H9 (cell line): ENCODE measurements at regions not wholly inside any gene's neighbourhood (a gene's known extent, or its start where the extent isn't known, plus 50 kb on each side); places are given as distances from the start of the nearest gene placed in this dataset.

Experiments used
- DNase-seq: peaks from one replicate; pipeline ENCODE4 v3.0.0-alpha.2; 2017
- H2AFZ ChIP-seq: one replicate; pipeline ENCODE4 v1.6.1; 2013; ENCODE audit warnings: mild to moderate bottlenecking, low read length, control low read depth, moderate library complexity
- H2AK5ac ChIP-seq: 2 replicates; pipeline ENCODE4 v1.6.1; 2013; ENCODE audit warnings: low read length, control low read depth, mixed read lengths; ENCODE audit not compliant: insufficient read length
- H2BK120ac ChIP-seq: one replicate; pipeline ENCODE4 v1.6.1; 2013; ENCODE audit warnings: low read depth, mild to moderate bottlenecking, low read length, control low read depth, inconsistent platforms; ENCODE audit not compliant: poor library complexity, severe bottlenecking
- H2BK12ac ChIP-seq: 2 replicates; pipeline ENCODE4 v1.6.1; 2013; ENCODE audit warnings: low read length, control low read depth, mixed read lengths, low read depth; ENCODE audit not compliant: insufficient read length
- H2BK15ac ChIP-seq: 2 replicates; pipeline ENCODE4 v1.6.1; 2013; ENCODE audit warnings: low read depth, low read length, control low read depth
- H2BK20ac ChIP-seq: one replicate; pipeline ENCODE4 v1.6.1; 2013; ENCODE audit warnings: low read depth, mild to moderate bottlenecking, low read length, control low read depth, inconsistent platforms; ENCODE audit not compliant: poor library complexity, severe bottlenecking
- H2BK5ac ChIP-seq: 2 replicates; pipeline ENCODE4 v1.6.1; 2013; ENCODE audit warnings: low read length, control low read depth, mixed read lengths; ENCODE audit not compliant: insufficient read length
- H3K14ac ChIP-seq: 2 replicates; pipeline ENCODE4 v1.6.1; 2013; ENCODE audit warnings: low read length, control low read depth; ENCODE audit not compliant: insufficient read depth
- H3K18ac ChIP-seq: 2 replicates; pipeline ENCODE4 v1.6.1; 2013; ENCODE audit warnings: low read depth, mild to moderate bottlenecking, mixed read lengths, low read length, control low read depth; ENCODE audit not compliant: insufficient read length
- H3K23ac ChIP-seq: 2 replicates; pipeline ENCODE4 v1.6.1; 2013; ENCODE audit warnings: low read length, control low read depth, mixed read lengths, low read depth; ENCODE audit not compliant: insufficient read length
- H3K23me2 ChIP-seq: 2 replicates; pipeline ENCODE4 v1.6.1; 2013; ENCODE audit warnings: low read depth, mild to moderate bottlenecking, mixed read lengths, low read length, control low read depth; ENCODE audit not compliant: insufficient read length, poor library complexity, severe bottlenecking
- H3K27ac ChIP-seq: 2 replicates; pipeline ENCODE4 v1.5.1; 2013; ENCODE audit warnings: low read length, control low read depth, mixed read lengths, low read depth; ENCODE audit not compliant: insufficient read length
- H3K27me3 ChIP-seq: 2 replicates; pipeline ENCODE4 v1.6.1; 2013; ENCODE audit warnings: low read length, control low read depth, inconsistent platforms; ENCODE audit not compliant: insufficient read depth
- H3K4ac ChIP-seq: 2 replicates; pipeline ENCODE4 v1.6.1; 2013; ENCODE audit warnings: low read depth, mild to moderate bottlenecking, control low read depth, inconsistent platforms, low read length, moderate library complexity
- H3K4me1 ChIP-seq: 2 replicates; pipeline ENCODE4 v1.6.1; 2013; ENCODE audit warnings: low read length, control low read depth, inconsistent platforms; ENCODE audit not compliant: insufficient read depth
- H3K4me2 ChIP-seq: 2 replicates; pipeline ENCODE4 v1.6.1; 2013; ENCODE audit warnings: low read length, control low read depth, mixed read lengths; ENCODE audit not compliant: insufficient read length, insufficient read depth
- H3K56ac ChIP-seq: 2 replicates; pipeline ENCODE4 v1.6.1; 2013; ENCODE audit warnings: low read depth, mild to moderate bottlenecking, mixed read lengths, low read length, control low read depth; ENCODE audit not compliant: insufficient read length
- H3K79me1 ChIP-seq: 2 replicates; pipeline ENCODE4 v1.6.1; 2013; ENCODE audit warnings: low read depth, mild to moderate bottlenecking, moderate library complexity, low read length, control low read depth, inconsistent platforms; ENCODE audit not compliant: insufficient read depth, poor library complexity, severe bottlenecking
- H3K79me2 ChIP-seq: 2 replicates; pipeline ENCODE4 v1.6.1; 2013; ENCODE audit warnings: low read length, control low read depth, inconsistent platforms; ENCODE audit not compliant: insufficient read depth
- H3K9ac ChIP-seq: 2 replicates; pipeline ENCODE4 v1.6.1; 2013; ENCODE audit warnings: low read length, control low read depth, mixed read lengths; ENCODE audit not compliant: insufficient read length; ENCODE audit errors: extremely low read depth
- H3K9me3 ChIP-seq: one replicate; pipeline ENCODE4 v1.6.1; 2013; ENCODE audit warnings: low read depth, low read length, inconsistent platforms; ENCODE audit not compliant: control insufficient read depth
- H3T11ph ChIP-seq: one replicate; pipeline ENCODE4 v1.6.1; 2013; ENCODE audit warnings: mild to moderate bottlenecking, low read length, control low read depth, inconsistent platforms
- H4K20me1 ChIP-seq: one replicate; pipeline ENCODE4 v1.6.1; 2013; ENCODE audit not compliant: control insufficient read depth, insufficient read length, insufficient read depth
- H4K5ac ChIP-seq: 2 replicates; pipeline ENCODE4 v1.6.1; 2013; ENCODE audit warnings: low read depth, mild to moderate bottlenecking, mixed read lengths, low read length, control low read depth; ENCODE audit not compliant: insufficient read length
- H4K8ac ChIP-seq: replicated peaks from 2 replicates; pipeline ENCODE4 v1.6.1; 2013; ENCODE audit warnings: low read length, control low read depth, mixed read lengths, low read depth; ENCODE audit not compliant: insufficient read length
- H4K91ac ChIP-seq: 2 replicates; pipeline ENCODE4 v1.6.1; 2013; ENCODE audit warnings: low read depth, mild to moderate bottlenecking, moderate library complexity, mixed read lengths, low read length, control low read depth; ENCODE audit not compliant: insufficient read length
- H3K27ac Mint-ChIP-seq, 3 experiments: 2 replicates in 2 of 3; 3 replicates in 1 of 3; pipeline ENCODE4 v1.8.0; 2020 to 2021; ENCODE audit warnings: mixed read lengths in 3 of 3, mild to moderate bottlenecking in 1 of 3, moderate library complexity in 1 of 3
- H3K27me3 Mint-ChIP-seq: 2 replicates; pipeline ENCODE4 v1.8.0; 2021; ENCODE audit warnings: low read depth, mild to moderate bottlenecking, moderate library complexity, mixed read lengths
- H3K36me3 Mint-ChIP-seq, 3 experiments: 2 replicates in 2 of 3; 3 replicates in 1 of 3; pipeline ENCODE4 v1.8.0; 2020 to 2021; ENCODE audit warnings: low read depth in 3 of 3, mixed read lengths in 3 of 3; ENCODE audit not compliant: insufficient read depth in 1 of 3
- H3K4me1 Mint-ChIP-seq, 2 experiments: 2 replicates each; pipeline ENCODE4 v1.8.0; 2020; ENCODE audit warnings: mixed read lengths in 2 of 2
- H3K4me3 Mint-ChIP-seq, 2 experiments: 2 replicates in 1 of 2; 3 replicates in 1 of 2; pipeline ENCODE4 v1.8.0; 2020 to 2021; ENCODE audit warnings: mild to moderate bottlenecking in 2 of 2, mixed read lengths in 2 of 2, moderate library complexity in 1 of 2
- H3K9me3 Mint-ChIP-seq, 2 experiments: 2 replicates in 1 of 2; 3 replicates in 1 of 2; pipeline ENCODE4 v1.8.0; 2020; ENCODE audit warnings: mild to moderate bottlenecking in 2 of 2, mixed read lengths in 2 of 2, moderate library complexity in 1 of 2
- CTCF ChIP-seq: fragments of 200-600 bp; sonication (generic); conservative IDR thresholded peaks from 3 replicates; pipeline ENCODE4 v1.8.0; 2021; ENCODE audit warnings: antibody characterized with exemption, mild to moderate bottlenecking
- WGBS: extraction: QIAGEN DNeasy Blood & Tissue Kit; methylation state at CpG from one replicate; pipeline ENCODE4 v1.1.7; 2013; ENCODE audit warnings: missing lambda C conversion rate, low lambda C conversion rate, mixed read lengths; ENCODE audit not compliant: insufficient read length; ENCODE audit errors: extremely low coverage; 5-methylcytosine and 5-hydroxymethylcytosine counted together

- no peak overlapping the region for H2AK5ac ChIP-seq
- H3K79me2 ChIP-seq, result no peaks in the 10 kb centered on the region
- Mint-ChIP-seq H3K27ac (no peak overlapping the region), H3K27me3 (no peaks in the 10 kb centered on the region; the same call in 1 of the 2 replicates), H3K36me3 (no peaks in the 10 kb centered on the region), H3K4me1 (no peaks in the 10 kb centered on the region), H3K9me3 (no peaks in the 10 kb centered on the region), H3K4me3 (no peak overlapping the region)
- no peak overlapping the region for H3K56ac ChIP-seq
- no peaks in the 10 kb centered on the region for H3K27me3 ChIP-seq
- no peak overlapping the region for H2BK120ac ChIP-seq
- no peak overlapping the region for H4K5ac ChIP-seq
- H3K23ac ChIP-seq, result no peak overlapping the region
- H2BK12ac ChIP-seq, result no peak overlapping the region
- no peak overlapping the region for H3K18ac ChIP-seq
- H3K27ac ChIP-seq, result no peak overlapping the region
- H3K14ac ChIP-seq, result no peak overlapping the region
- no CpG with 5 or more reads among the region's 2 CpGs for WGBS
- no peak overlapping the region for H3K9ac ChIP-seq
- H3K9me3 ChIP-seq, result no peaks in the 10 kb centered on the region
- no peak overlapping the region for H4K8ac ChIP-seq
- no peak overlapping the region for H2BK5ac ChIP-seq
- H2BK20ac ChIP-seq, result no peak overlapping the region
- no peak for DNase-seq
- H2BK15ac ChIP-seq, result no peak overlapping the region
- H3K4me1 ChIP-seq, result no peaks in the 10 kb centered on the region
- H2AFZ ChIP-seq, result no peak overlapping the region
- no peak for TF ChIP-seq CTCF
- H4K91ac ChIP-seq, result no peak overlapping the region
- no peaks in the 10 kb centered on the region for H4K20me1 ChIP-seq
- no peak overlapping the region for H3K4me2 ChIP-seq
- H3K79me1 ChIP-seq, result no peaks in the 10 kb centered on the region
- H3T11ph ChIP-seq, result no peak overlapping the region
- no peak overlapping the region for H3K4ac ChIP-seq
- H3K23me2 ChIP-seq, result no peaks in the 10 kb centered on the region
Observed at GRCh38 chr7:18210377-18210776, 182.7 kb upstream of the PRPS1L1 start.
